GM21528 (cell line): ENCODE measurements at regions not wholly inside any gene's neighbourhood (a gene's known extent, or its start where the extent isn't known, plus 50 kb on each side); places are given as distances from the start of the nearest gene placed in this dataset.

Experiments used
- ATAC-seq: cut with Tn5 transposase; IDR thresholded peaks from one replicate; pipeline ENCODE4 v1.9.1; 2021; ENCODE audit warnings: mild to moderate bottlenecking, moderate library complexity; ENCODE audit not compliant: unreplicated experiment, low FRiP score

GRCh38 chr2:81786811-81787210 lies 1482.3 kb upstream of the LRRTM1 start:
- no peak for ATAC-seq

GRCh38 chr2:81767187-81767912 lies 1462.8 kb upstream of the LRRTM1 start:
- ATAC-seq: no peak

GRCh38 chr2:81747481-81748070 lies 1443.0 kb upstream of the LRRTM1 start:
- no peak for ATAC-seq

- no peak for ATAC-seq
Measured at GRCh38 chr2:81739966-81740365, 1435.4 kb upstream of the LRRTM1 start.

- no peak for ATAC-seq
Measured at GRCh38 chr2:81734981-81735380, 1430.4 kb upstream of the LRRTM1 start.

- no peak for ATAC-seq
Measured at GRCh38 chr2:81714817-81715216, 1410.3 kb upstream of the LRRTM1 start.

- ATAC-seq: no peak
Measured at GRCh38 chr2:81706856-81707255, 1402.3 kb upstream of the LRRTM1 start.

- ATAC-seq: no peak
Measured at GRCh38 chr2:81703831-81704230, 1399.3 kb upstream of the LRRTM1 start.

- no peak for ATAC-seq
Measured at GRCh38 chr2:81692566-81692965, 1388.0 kb upstream of the LRRTM1 start.

- no peak for ATAC-seq
Measured at GRCh38 chr2:81675641-81676040, 1371.1 kb upstream of the LRRTM1 start.

GRCh38 chr2:81672923-81673322 lies 1368.4 kb upstream of the LRRTM1 start:
- no peak for ATAC-seq

- ATAC-seq: no peak
Measured at GRCh38 chr2:81672516-81672915, 1368.0 kb upstream of the LRRTM1 start.

- ATAC-seq: no peak
Measured at GRCh38 chr2:81670885-81671284, 1366.3 kb upstream of the LRRTM1 start.

- ATAC-seq: no peak
Measured at GRCh38 chr2:81661081-81661480, 1356.5 kb upstream of the LRRTM1 start.

GRCh38 chr2:81658227-81658626 lies 1353.7 kb upstream of the LRRTM1 start:
- no peak for ATAC-seq

GRCh38 chr2:81650048-81650971 lies 1345.8 kb upstream of the LRRTM1 start:
- no peak for ATAC-seq

- no peak for ATAC-seq
Measured at GRCh38 chr2:81648806-81649205, 1344.3 kb upstream of the LRRTM1 start.

GRCh38 chr2:81648370-81648769 lies 1343.8 kb upstream of the LRRTM1 start:
- ATAC-seq: no peak

- ATAC-seq: no peak
Measured at GRCh38 chr2:81647715-81648230, 1343.2 kb upstream of the LRRTM1 start.

- no peak for ATAC-seq
Measured at GRCh38 chr2:81645745-81646301, 1341.3 kb upstream of the LRRTM1 start.

GRCh38 chr2:81644189-81644588 lies 1339.6 kb upstream of the LRRTM1 start:
- no peak for ATAC-seq
